ENCODE measurements at regions not wholly inside any gene's neighbourhood (a gene's known extent, or its start where the extent isn't known, plus 50 kb on each side); places are given as distances from the start of the nearest gene placed in this dataset.
A peak's percentile ranks its signal among the peaks of the same experiment; 100 is the strongest.

DNA sequence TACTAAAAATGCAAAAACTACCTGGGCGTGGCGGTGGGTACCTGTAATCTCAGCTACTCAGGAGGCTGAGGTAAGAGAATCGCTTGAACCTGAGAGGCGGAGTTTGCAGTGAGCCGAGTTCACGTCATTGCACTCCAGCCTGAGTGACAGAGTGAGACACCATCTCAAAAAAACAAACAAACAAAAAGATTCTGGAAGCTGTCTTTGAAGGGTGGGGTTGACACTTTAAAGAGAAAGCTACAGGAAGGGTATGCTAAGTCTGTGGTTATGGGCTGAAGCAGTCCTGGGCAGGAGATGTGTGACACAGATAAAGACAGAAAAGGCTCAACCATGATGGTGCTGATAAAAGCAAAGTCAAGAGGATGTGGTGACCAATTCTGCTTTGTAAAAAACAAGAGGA is 328.5 kb upstream of the AMELY start:
- no peak for DNase-seq
- Histone ChIP-seq H3K4me3 (no peak overlapping the region), H3K9me3 (no peaks in the 10 kb centered on the region), H3K36me3 (no peaks in the 10 kb centered on the region), H3K27me3 (no peaks in the 10 kb centered on the region)

DNA sequence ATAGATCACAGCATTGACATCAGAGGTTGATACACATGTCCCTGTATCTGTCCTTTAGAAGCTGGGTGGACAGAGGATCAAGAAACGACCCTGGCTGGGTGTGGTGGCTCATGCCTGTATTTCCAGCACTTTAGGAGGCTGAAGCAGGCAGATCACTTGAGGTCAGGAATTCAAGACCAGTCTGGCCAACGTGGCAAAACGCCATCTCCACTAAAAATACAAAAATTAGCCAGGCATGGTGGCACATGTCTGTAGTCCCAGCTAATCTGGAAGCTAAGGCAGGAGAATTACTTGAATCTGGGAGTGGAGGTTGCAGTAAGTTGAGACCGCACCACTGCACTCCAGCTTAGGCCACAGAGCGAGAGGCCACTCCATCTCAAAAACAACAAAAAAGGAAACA is 300.4 kb upstream of the AMELY start:
- H3K9me3 ChIP-seq = no peaks in the 10 kb centered on the region
- H3K27me3 ChIP-seq = no peaks in the 10 kb centered on the region
- H3K36me3 ChIP-seq = no peaks in the 10 kb centered on the region
- H3K4me3 ChIP-seq = no peak overlapping the region
- no peak for DNase-seq

DNA sequence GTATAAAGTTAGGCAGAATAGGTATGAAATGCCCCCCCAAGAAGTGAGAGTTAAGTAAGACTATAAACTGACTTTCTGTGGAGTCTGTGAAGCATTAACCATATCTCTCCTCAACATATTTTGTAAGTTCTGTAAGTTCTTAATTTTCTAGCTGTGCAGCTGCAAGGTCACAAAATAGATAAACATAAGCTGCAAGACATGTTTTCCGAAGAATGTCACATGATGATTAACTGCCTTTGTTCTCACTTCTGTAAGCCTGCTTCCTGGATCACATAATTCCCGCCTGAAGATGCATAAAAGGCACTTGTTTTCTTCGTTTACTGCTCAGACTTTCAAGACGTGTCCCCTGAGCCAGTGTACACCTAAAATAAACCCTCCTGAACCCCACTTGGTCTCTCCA is 292.9 kb upstream of the AMELY start:
- DNase-seq = no peak
- Histone ChIP-seq H3K36me3 (no peaks in the 10 kb centered on the region), H3K27me3 (no peaks in the 10 kb centered on the region), H3K4me3 (no peak overlapping the region), H3K9me3 (no peaks in the 10 kb centered on the region)

DNA sequence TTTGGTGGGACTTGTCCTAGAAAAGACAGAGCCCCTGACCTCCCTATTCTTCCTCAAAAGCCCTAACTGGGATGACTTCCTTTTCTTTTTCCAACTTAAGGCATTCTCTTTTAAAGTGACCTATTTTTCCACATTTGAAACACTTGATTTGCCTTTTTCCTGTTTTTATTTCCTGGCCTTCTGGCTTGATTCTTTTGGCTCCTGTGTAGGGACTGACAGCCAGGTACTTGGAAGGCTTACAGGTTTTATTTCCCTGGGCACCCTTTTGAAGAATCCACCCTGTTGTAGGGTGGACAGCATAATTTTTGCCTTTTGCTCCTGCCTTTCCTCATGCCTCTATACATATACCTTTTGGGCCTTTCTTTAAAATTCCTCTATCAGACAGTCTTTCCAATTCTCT is 271.0 kb upstream of the AMELY start:
- Histone ChIP-seq H3K9me3 (no peaks in the 10 kb centered on the region), H3K4me3 (no peak overlapping the region), H3K27me3 (no peaks in the 10 kb centered on the region), H3K36me3 (no peaks in the 10 kb centered on the region)
- no peak for DNase-seq

DNA sequence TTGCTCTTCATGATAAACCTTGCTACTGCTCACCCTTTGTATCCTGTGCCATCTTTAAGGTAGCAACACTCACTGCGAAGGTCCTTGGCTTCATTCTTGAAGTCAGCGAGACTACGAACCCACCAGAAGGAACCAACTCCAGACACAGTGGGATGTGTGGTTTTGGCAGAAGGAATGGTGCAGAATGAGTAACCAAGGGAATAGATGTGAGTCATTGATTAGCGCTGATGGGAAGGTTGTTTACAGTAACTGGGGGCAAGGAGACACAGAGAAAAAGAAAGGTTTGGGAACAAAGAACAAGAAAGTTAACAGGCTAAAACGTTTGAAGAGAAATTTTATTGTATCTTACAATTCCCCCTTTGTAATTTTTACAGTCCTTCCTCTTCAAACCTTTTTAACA is 266.1 kb upstream of the AMELY start:
- Histone ChIP-seq H3K36me3 (no peaks in the 10 kb centered on the region), H3K27me3 (no peaks in the 10 kb centered on the region), H3K4me3 (no peak overlapping the region), H3K9me3 (no peaks in the 10 kb centered on the region)
- peak; percentile 20 for DNase-seq

DNA sequence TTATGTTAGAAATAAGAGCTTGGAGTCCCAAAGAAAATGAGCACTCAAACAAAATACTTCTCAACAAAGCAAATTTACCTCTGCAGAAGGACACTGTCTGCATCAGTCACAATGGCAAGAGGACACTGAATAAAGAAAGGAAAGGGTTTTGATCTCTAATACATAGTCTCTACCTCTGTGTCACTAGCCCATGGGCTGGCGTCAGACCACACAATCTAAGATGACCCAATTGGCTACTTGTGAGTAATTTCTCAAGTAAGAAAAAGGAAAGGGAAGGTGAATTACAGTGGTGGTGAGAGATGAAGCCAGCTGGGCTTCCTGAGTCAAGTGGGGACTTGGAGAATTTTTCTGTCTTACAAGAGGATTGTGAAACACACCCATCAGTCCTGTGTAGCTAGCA is 257.9 kb upstream of the AMELY start:
- no peaks in the 10 kb centered on the region for H3K9me3 ChIP-seq
- no peaks in the 10 kb centered on the region for H3K36me3 ChIP-seq
- H3K4me3 ChIP-seq = no peak overlapping the region
- DNase-seq = no peak
- no peaks in the 10 kb centered on the region for H3K27me3 ChIP-seq

DNA sequence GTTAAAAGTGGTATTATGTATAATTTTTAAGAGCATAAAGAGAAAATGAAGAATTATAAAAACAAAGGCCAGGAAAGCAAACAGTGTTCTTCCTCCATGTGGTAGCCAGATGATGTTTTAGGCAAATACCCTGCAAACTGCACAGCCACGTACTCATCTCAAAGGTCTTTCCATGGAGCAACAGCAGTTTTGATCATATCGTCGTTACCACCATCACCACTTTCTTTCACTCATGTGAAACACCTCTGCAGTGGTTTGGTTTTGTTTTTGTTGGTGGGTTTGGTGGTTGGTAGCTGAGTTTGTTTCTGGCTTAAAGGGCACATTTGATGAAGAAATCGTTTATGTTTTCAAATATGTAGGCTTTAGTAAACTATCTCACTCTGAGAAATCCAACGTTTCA is 229.9 kb upstream of the AMELY start:
- no peak for DNase-seq
- H3K9me3 ChIP-seq = no peaks in the 10 kb centered on the region
- no peak overlapping the region for H3K4me3 ChIP-seq
- H3K27me3 ChIP-seq = no peaks in the 10 kb centered on the region
- H3K36me3 ChIP-seq = no peaks in the 10 kb centered on the region

All from MG63 (cell line).